ENCODE measurements at regions not wholly inside any gene's neighbourhood (a gene's known extent, or its start where the extent isn't known, plus 50 kb on each side); places are given as distances from the start of the nearest gene placed in this dataset.

- FAIRE-seq = no peak
These were observed 661.2 kb upstream of the TENM3 start for GRCh38 chr4:181581983-181582382.

GRCh38 chr4:181582595-181582994 is 660.6 kb upstream of the TENM3 start:
- no peak for FAIRE-seq

- FAIRE-seq = no peak
These were observed 654.4 kb upstream of the TENM3 start for GRCh38 chr4:181588733-181589302.

DNA sequence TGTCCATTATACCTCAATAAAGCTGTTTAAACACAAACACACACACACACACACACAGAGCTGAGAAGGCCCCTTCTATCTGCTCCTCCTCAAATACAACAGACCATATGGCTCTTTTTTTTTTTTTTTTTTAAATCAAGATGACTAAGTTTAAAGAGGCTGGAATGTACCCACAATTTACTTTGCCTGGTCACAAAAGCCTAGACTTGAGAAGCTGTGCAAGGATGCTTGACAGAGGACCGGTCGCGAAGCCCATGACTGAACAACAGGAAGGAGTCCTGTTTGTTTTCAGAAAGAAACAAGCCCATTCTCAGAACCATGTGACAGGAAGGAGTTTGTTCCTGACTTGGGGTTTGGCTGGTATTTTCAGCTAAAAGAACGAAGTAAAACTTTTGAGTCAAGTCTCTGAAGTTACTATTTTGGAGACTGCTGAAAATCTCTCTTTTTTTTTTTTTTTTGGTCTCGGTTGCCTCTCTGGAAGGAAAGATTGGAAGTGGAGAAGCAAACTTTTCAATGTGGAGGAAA is 650.9 kb upstream of the TENM3 start:
- FAIRE-seq = no peak

- no peak for FAIRE-seq
These were observed 649.5 kb upstream of the TENM3 start for GRCh38 chr4:181593703-181594102.

GRCh38 chr4:181594188-181594587 is 649.0 kb upstream of the TENM3 start:
- no peak for FAIRE-seq

- no peak for FAIRE-seq
These were observed 647.5 kb upstream of the TENM3 start for GRCh38 chr4:181595716-181596115.

DNA sequence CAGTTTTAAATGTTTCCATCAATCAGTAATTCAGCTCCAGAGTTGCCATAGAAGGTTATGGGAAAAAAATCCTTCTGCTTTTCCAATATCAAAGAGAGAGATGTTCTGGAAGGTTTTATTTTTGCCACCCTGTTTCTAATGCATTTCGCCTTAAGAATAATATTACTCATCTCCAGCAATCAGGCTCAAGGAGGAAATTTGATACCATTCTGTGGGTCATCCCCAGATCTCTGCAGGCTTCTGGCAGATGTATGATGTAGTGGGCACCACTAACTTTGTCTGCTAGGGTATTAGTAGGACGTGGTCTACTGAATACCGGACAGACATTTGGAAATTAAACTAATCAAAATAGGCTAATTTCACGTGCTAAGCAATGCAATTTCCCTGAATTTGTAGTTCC is 645.4 kb upstream of the TENM3 start:
- FAIRE-seq = no peak

- FAIRE-seq = no peak
These were observed 644.1 kb upstream of the TENM3 start for GRCh38 chr4:181599134-181599533.

DNA sequence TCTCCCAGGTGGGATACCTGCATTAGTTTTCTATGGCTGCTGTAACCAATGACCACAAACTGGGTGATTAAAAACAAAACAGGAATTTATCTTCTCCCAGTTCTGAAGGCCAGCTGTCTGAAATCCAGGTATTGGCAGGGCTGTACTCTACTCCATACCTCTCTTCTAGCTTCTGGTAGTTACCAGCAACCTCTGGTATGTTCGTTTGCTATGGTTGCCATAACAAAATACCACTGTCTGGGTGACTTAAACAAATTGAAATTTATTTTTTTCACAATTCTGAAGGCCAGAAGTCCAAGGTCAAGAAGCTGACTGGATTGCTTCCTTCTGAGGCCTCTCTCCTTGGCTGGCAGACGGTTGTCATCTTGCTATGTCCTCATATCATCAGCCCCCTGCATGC is 642.1 kb upstream of the TENM3 start:
- FAIRE-seq = no peak

GRCh38 chr4:181604546-181604945 is 638.7 kb upstream of the TENM3 start:
- FAIRE-seq = no peak

DNA sequence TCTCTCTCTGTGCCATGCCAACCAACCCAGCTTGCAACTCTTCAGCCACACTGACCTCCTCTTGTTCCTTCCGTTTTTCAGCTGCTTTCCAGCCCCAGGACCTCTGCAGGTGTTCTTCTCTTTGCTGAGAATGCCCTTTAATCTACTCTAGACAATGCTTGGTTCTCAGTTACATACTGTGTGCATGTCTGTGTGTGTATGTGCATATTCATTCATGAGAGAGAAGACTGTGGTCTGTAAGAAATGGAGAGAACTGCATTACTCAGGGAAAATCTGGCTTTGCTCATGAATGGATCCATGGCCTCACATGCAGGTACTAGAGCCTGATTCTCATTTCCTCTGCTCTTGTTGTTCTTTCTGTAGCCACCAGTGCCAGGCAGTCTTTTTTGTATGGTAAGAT is 636.9 kb upstream of the TENM3 start:
- FAIRE-seq = no peak

DNA sequence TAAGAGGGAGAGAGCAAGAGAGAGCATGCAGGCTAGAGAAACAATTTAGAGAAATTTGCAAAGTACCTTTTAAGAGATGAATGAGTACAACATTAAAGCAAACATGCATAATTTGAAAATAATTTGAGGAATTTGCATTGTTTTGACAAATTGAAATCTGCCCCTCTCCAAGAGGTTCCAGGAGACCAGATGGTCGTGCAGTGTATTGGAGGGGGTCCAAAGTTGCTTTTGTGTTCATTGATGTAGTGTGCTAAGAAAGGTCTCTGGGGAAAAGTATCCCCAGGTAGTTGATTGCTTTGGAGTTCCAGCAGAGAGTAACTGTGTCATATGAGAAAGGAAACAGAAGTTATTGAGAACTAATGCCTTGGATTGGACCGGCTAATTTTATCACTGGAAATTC is 635.0 kb upstream of the TENM3 start:
- no peak for FAIRE-seq

GRCh38 chr4:181611033-181611711 is 632.0 kb upstream of the TENM3 start:
- no peak for FAIRE-seq

DNA sequence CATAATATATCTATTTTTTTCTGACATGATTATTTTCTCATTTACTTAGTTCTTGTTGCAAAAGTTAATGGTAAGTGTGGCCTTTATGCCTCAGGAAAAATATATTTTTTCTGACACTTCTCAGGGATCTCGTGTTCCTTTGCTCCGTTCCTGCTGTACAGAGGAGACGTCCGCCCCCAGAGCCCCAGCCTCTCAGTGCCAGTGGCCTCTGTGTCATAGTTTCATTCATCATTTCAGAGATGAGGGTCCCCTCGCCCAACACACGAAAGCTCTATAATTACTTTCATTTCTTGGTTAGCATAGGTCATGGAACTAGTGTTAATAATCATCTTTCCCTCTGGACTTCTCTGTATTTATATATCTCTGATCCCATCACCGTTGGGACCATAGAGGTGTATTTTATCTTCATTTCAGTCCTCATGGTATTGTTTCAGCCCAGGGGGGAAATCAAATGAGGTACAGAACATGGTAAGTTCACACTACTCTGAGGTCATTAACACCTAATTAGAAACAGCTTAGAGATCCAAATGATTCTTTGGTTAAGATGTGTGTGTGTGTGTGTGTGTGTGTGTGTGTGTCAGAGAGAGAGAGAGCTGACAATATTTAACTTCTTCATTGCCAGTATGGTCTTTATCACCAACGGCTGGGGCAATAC is 631.1 kb upstream of the TENM3 start:
- FAIRE-seq = no peak

DNA sequence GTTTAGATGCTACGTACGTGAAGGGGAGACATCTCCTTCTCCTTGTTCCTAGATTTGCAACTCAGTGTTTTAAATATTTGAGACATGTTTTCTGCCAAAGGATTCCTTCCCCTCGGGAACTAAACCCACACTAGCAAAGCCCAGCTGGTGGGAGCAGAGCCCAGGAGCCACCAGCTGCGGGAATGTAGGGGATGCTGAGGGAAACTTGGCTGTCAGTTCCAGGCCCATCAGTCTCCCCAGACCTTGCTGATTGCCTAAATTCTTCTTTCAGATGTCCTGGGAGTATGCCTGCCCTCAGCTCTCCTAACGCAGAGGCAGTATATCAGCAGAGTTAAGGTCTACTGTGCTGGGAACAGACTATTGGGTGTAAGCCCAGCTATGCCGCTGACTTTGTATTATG is 630.0 kb upstream of the TENM3 start:
- no peak for FAIRE-seq

DNA sequence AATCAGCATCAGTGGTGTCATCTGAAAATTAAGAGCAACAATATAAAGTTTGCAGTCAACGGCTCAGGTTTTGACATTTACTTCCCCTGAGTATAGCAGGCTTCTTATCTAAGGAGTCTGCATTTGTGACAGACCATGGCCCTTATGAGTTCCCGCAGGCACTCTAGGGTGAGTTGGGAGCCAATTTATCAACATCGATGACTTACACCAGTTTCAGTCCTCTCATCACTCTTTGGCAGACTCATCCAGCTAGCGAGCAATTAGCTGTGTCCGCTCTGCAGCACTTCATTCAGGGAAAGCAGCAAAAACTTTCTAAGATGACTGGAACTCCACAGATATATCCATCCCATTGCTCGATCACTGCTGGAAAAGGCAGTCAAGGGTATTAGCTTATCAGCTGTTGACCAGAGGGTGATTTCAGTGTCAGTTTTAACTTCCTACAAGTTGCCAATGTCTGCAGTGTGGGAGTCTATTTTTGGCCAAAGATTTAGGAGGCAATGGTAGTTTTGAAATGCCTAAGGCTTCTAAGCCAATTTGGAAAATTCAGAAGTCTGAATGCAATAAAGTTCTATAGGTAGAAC is 625.1 kb upstream of the TENM3 start:
- no peak for FAIRE-seq

DNA sequence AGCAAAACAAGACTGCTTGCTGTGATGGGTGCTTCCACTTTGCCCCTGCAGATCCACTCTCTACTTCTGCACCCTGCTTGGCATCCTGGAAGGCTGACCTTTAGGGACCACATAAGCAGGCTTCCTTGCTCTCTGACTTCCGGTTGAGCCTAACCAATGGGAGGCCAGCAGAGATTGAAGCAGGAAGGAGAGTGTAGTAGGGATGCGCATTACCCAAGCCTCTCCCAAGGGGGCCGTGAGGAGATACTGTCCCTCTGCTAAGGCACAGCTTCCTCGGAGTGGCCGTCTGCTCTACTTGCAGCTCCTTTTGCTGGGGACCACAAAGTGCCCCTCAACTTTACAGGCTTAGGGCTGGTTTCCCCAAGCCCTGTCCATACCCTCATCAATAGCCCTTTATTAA is 624.3 kb upstream of the TENM3 start:
- FAIRE-seq = no peak

GRCh38 chr4:181619651-181620050 is 623.6 kb upstream of the TENM3 start:
- FAIRE-seq = no peak

GRCh38 chr4:181637186-181638105 is 605.8 kb upstream of the TENM3 start:
- FAIRE-seq = no peak

DNA sequence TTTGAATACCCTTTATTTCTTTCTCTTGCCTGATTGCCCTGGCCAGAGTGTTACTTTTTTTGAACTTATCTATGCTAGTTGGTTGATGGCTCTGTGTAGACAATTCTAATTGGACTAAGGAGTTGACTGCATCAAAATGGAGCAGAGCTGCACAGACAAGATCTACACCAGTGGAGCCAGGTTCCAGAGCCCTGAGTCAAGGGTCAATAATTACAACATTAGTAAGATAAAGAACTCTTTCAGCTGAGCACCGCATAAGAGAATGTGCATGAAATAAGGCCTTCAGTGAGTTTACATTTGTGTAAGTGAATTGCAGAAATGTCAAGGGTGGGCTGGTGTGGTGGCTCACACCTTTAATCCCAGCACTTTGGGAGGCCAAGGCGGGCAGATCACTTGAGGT is 599.7 kb upstream of the TENM3 start:
- FAIRE-seq = no peak

GRCh38 chr4:181645489-181645888 is 597.7 kb upstream of the TENM3 start:
- no peak for FAIRE-seq

DNA sequence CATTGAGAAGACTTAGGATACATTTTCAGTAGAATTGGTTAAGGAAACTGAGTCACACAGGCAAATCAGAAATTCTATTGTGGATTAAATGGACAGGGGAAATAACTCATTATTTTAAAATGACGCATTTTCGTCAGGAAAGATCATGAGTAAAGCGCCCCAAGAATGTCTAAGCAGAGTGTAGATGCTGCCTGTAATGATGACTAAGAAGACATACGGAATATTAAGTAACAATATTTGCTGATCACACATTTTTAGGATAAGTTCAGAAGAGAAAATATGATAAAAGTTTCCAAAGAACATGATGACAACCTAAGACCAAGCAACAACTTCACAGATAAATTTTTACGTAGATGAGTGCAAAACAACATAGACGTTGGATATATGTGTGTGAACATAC is 596.3 kb upstream of the TENM3 start:
- FAIRE-seq = no peak

Data from G401.6 (cell line).